HepG2 (cell line): ENCODE measurements at regions not wholly inside any gene's neighbourhood (a gene's known extent, or its start where the extent isn't known, plus 50 kb on each side); places are given as distances from the start of the nearest gene placed in this dataset.

Experiments
- ETV6 ChIP-seq: sonication (generic); formaldehyde crosslinking; conservative IDR thresholded peaks from 2 replicates; pipeline ENCODE4 v1.4.0; 2020; ENCODE audit warnings: missing genetic modification reagents
- PLRG1 ChIP-seq: fragments of 450-650 bp; conservative IDR thresholded peaks from 2 replicates; pipeline ENCODE4 v1.6.1; 2016
- RFX5 ChIP-seq: IDR thresholded peaks from 2 replicates; pipeline ENCODE4 v1.6.1; 2011; ENCODE audit warnings: low read depth, low read length, improper control_type of control experiment
- SMAD1 ChIP-seq: sonication (generic); formaldehyde crosslinking; IDR thresholded peaks from 2 replicates; pipeline ENCODE4 v1.4.0; 2020; ENCODE audit warnings: missing genetic modification reagents, low read depth, mild to moderate bottlenecking, borderline replicate concordance

GRCh38 chrX:116282751-116283150 is 112.2 kb downstream of the AGTR2 start:
- TF ChIP-seq RFX5 (no peak), ETV6 (CRISPR knock-in tag) (no peak), SMAD1 (CRISPR knock-in tag) (no peak), PLRG1 (no peak)
